Suprapubic skin (tissue), 4 donors: ENCODE measurements at regions not wholly inside any gene's neighbourhood (a gene's known extent, or its start where the extent isn't known, plus 50 kb on each side); places are given as distances from the start of the nearest gene placed in this dataset.

ENCODE experiments used
- CTCF ChIP-seq, 2 donors: fragments of 200-600 bp in 1 of 2; fragments of 450-650 bp in 1 of 2; sonication (generic) in 1 of 2; IDR thresholded peaks; one replicate each; pipeline ENCODE4 v1.5.1; 2016 to 2019; ENCODE audit warnings: antibody characterized with exemption in 2 of 2, mild to moderate bottlenecking in 1 of 2, moderate library complexity in 1 of 2
- EP300 ChIP-seq: sonication (generic); formaldehyde crosslinking; IDR thresholded peaks from one replicate; pipeline ENCODE4 v1.6.1; 2017; ENCODE audit warnings: antibody characterized with exemption
- POLR2A ChIP-seq, 2 donors: fragments of 450-650 bp; IDR thresholded peaks; one replicate each; pipeline ENCODE4 v1.6.1; 2017; ENCODE audit warnings: antibody characterized with exemption in 2 of 2, mild to moderate bottlenecking in 2 of 2, moderate library complexity in 2 of 2
- POLR2AphosphoS5 ChIP-seq, 3 donors: sonication (generic); formaldehyde crosslinking; IDR thresholded peaks; one replicate each; pipeline ENCODE4 v1.6.1; 2017; ENCODE audit warnings: antibody characterized with exemption in 3 of 3

- TF ChIP-seq CTCF (IDR thresholded peaks at IDR 0.05) (no peak), EP300 (no peak), POLR2A (IDR thresholded peaks at IDR 0.05) (no peak), POLR2AphosphoS5 (IDR thresholded peaks at IDR 0.05) (no peak)
Observed at GRCh38 chr17:31663576-31663975, 195.5 kb downstream of the COPRS start.
